Keratinocyte (primary cell): ENCODE measurements at regions not wholly inside any gene's neighbourhood (a gene's known extent, or its start where the extent isn't known, plus 50 kb on each side); places are given as distances from the start of the nearest gene placed in this dataset.

ENCODE experiments used
- DNase-seq: peaks from one replicate; pipeline ENCODE4 v3.0.0-alpha.2; 2011; ENCODE audit warnings: low read depth, missing footprints, low spot score
- FAIRE-seq: peaks from 2 replicates; lab custom pipeline; 2011; peaks lifted over from hg19 to GRCh38; lab: Jason Lieb, UNC
- H2AFZ ChIP-seq: 2 replicates; pipeline ENCODE4 v1.6.0; 2012; ENCODE audit warnings: low read length, control low read depth, inconsistent platforms; ENCODE audit not compliant: control insufficient read depth
- H3K27ac ChIP-seq: 2 replicates; pipeline ENCODE4 v1.5.1; 2011; ENCODE audit warnings: low read length; ENCODE audit not compliant: control insufficient read depth, insufficient read depth
- H3K27me3 ChIP-seq: 3 replicates; pipeline ENCODE4 v1.6.0; 2011; ENCODE audit warnings: low read length; ENCODE audit not compliant: control insufficient read depth, insufficient read depth; ENCODE audit errors: extremely low read depth
- H3K36me3 ChIP-seq, 2 experiments: 2 replicates in 1 of 2; 3 replicates in 1 of 2; pipeline ENCODE4 v1.5.1; 2011; ENCODE audit warnings: low read length in 2 of 2, mild to moderate bottlenecking in 1 of 2; ENCODE audit not compliant: control insufficient read depth in 2 of 2, insufficient read depth in 2 of 2; ENCODE audit errors: extremely low read depth in 1 of 2
- H3K4me1 ChIP-seq: 3 replicates; pipeline ENCODE4 v1.5.1; 2011; ENCODE audit warnings: low read length; ENCODE audit not compliant: control insufficient read depth, insufficient read depth; ENCODE audit errors: extremely low read depth
- H3K4me2 ChIP-seq: 3 replicates; pipeline ENCODE4 v1.6.0; 2011; ENCODE audit warnings: low read depth, low read length; ENCODE audit not compliant: control insufficient read depth, insufficient read depth; ENCODE audit errors: extremely low read depth
- H3K4me3 ChIP-seq, 3 experiments: fragments of 200-600 bp in 1 of 3; sonication (generic) in 1 of 3; 2 replicates in 2 of 3; 3 replicates in 1 of 3; pipeline ENCODE4 v1.5.1; 2011 to 2016; ENCODE audit warnings: low read length in 3 of 3, mild to moderate bottlenecking in 3 of 3, control low read depth in 2 of 3, inconsistent platforms in 1 of 3, low read depth in 1 of 3, mixed read lengths in 1 of 3, mixed run types in 1 of 3, moderate library complexity in 1 of 3; ENCODE audit not compliant: control insufficient read depth in 2 of 3, insufficient read depth in 2 of 3; ENCODE audit errors: extremely low read depth in 1 of 3
- H3K79me2 ChIP-seq: 2 replicates; pipeline ENCODE4 v1.6.0; 2012; ENCODE audit warnings: low read length; ENCODE audit not compliant: control insufficient read depth, insufficient read depth
- H3K9ac ChIP-seq: 3 replicates; pipeline ENCODE4 v1.6.0; 2011; ENCODE audit warnings: low read length; ENCODE audit not compliant: control insufficient read depth, insufficient read depth; ENCODE audit errors: extremely low read depth
- H3K9me1 ChIP-seq: 3 replicates; pipeline ENCODE4 v1.6.0; 2011; ENCODE audit warnings: low read length; ENCODE audit not compliant: control insufficient read depth, insufficient read depth; ENCODE audit errors: extremely low read depth
- H3K9me3 ChIP-seq: 2 replicates; pipeline ENCODE4 v1.5.1; 2012; ENCODE audit warnings: low read depth, low read length; ENCODE audit not compliant: control insufficient read depth
- H4K20me1 ChIP-seq: 3 replicates; pipeline ENCODE4 v1.6.0; 2011; ENCODE audit warnings: low read length; ENCODE audit not compliant: control insufficient read depth, insufficient read depth; ENCODE audit errors: extremely low read depth
- EZH2 ChIP-seq: IDR thresholded peaks from one replicate; pipeline ENCODE4 v1.6.1; 2012; ENCODE audit warnings: inconsistent platforms, mild to moderate bottlenecking, low read length, moderate library complexity
- dilution Hi-C: fragments of 300-500 bp; cut with MboI; formaldehyde crosslinking; loops from one replicate; pipeline ENCODE4 v1.7.0; 2020; ENCODE audit warnings: low sequenced_read_pairs; ENCODE audit not compliant: extremely low pct_ligation_motif_present
- TF ChIP-seq, protein P1 (sequence below), 3 experiments: IDR thresholded peaks in 1 of 3; conservative IDR thresholded peaks in 1 of 3; optimal IDR thresholded peaks in 1 of 3; 2 replicates in 2 of 3; 3 replicates in 1 of 3; pipeline versions ENCODE3 to v1.5.1; 2011; ENCODE audit warnings: low read length in 3 of 3, mild to moderate bottlenecking in 3 of 3, moderate library complexity in 2 of 3, control low read depth in 1 of 3, inconsistent platforms in 1 of 3; ENCODE audit not compliant: insufficient read depth in 2 of 3; ENCODE audit errors: extremely low read depth in 1 of 3

GRCh38 chr10:29788113-29788512 is 153.3 kb upstream of the SVIL start:
- H3K79me2 ChIP-seq = no peaks in the 10 kb centered on the region
- H4K20me1 ChIP-seq = no peaks in the 10 kb centered on the region
- no peak overlapping the region for H2AFZ ChIP-seq
- H3K9me3 ChIP-seq = no peaks in the 10 kb centered on the region
- dilution Hi-C loops = no loop called here
- no peaks in the 10 kb centered on the region for H3K27me3 ChIP-seq
- no peak overlapping the region for H3K4me3 ChIP-seq
- DNase-seq (no peak), FAIRE-seq (no peak)
- no peak overlapping the region for H3K4me2 ChIP-seq
- TF ChIP-seq, protein P1, sequence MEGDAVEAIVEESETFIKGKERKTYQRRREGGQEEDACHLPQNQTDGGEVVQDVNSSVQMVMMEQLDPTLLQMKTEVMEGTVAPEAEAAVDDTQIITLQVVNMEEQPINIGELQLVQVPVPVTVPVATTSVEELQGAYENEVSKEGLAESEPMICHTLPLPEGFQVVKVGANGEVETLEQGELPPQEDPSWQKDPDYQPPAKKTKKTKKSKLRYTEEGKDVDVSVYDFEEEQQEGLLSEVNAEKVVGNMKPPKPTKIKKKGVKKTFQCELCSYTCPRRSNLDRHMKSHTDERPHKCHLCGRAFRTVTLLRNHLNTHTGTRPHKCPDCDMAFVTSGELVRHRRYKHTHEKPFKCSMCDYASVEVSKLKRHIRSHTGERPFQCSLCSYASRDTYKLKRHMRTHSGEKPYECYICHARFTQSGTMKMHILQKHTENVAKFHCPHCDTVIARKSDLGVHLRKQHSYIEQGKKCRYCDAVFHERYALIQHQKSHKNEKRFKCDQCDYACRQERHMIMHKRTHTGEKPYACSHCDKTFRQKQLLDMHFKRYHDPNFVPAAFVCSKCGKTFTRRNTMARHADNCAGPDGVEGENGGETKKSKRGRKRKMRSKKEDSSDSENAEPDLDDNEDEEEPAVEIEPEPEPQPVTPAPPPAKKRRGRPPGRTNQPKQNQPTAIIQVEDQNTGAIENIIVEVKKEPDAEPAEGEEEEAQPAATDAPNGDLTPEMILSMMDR (optimal IDR thresholded peaks at IDR 0.05 in 1 of 3, IDR thresholded peaks at IDR 0.05 in 1 of 3, conservative IDR thresholded peaks at IDR 0.05 in 1 of 3; ENCODE audit: extremely low read depth in 1 of 3, insufficient read depth in 2 of 3, low read length in 3 of 3) = no peak
- TF ChIP-seq EZH2 = no peak
- peaks cover 14% of the 10 kb centered on the region for H3K4me1 ChIP-seq
- H3K36me3 ChIP-seq = no peaks in the 10 kb centered on the region
- no peaks in the 10 kb centered on the region for H3K9me1 ChIP-seq
- H3K27ac ChIP-seq = no peak overlapping the region
- H3K9ac ChIP-seq = no peak overlapping the region

DNA sequence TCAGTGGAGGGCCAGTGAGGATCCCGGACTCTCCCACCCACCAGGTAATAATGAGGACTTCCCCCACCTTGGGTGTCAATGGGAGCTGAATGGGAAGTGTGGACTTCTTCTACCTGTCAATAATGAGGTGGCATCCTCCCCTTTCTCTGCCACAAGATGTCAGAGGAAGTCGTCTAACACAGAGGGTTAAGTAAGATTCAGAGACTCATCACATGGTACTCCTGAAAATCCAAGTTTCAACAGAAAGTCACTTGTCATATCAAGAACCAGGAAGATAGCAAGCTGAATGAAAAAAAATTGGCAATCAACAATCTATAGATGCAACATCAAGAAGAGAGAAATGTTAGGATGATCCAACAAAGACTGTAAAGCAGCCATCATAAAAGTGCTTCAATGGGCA is 150.9 kb upstream of the SVIL start:
- H3K27ac ChIP-seq = no peak overlapping the region

More for the DNA sequence above, 150.9 kb upstream of the SVIL start:
- Histone ChIP-seq H2AFZ (no peak overlapping the region), H3K9me3 (no peaks in the 10 kb centered on the region), H3K4me3 (no peak overlapping the region), H3K27me3 (no peaks in the 10 kb centered on the region), H3K4me1 (peaks cover 14% of the 10 kb centered on the region), H3K9ac (no peak overlapping the region), H3K9me1 (no peaks in the 10 kb centered on the region), H3K36me3 (no peaks in the 10 kb centered on the region), H3K79me2 (no peaks in the 10 kb centered on the region), H4K20me1 (no peaks in the 10 kb centered on the region), H3K4me2 (no peak overlapping the region)
- TF ChIP-seq, protein P1 (optimal IDR thresholded peaks at IDR 0.05 in 1 of 3, IDR thresholded peaks at IDR 0.05 in 1 of 3, conservative IDR thresholded peaks at IDR 0.05 in 1 of 3; ENCODE audit: extremely low read depth in 1 of 3, insufficient read depth in 2 of 3, low read length in 3 of 3) = no peak
- TF ChIP-seq EZH2 = no peak
- no peak for FAIRE-seq
- dilution Hi-C loops = no loop called here
- DNase-seq = no peak
